Mammary epithelial cell (primary cell): ENCODE measurements at regions not wholly inside any gene's neighbourhood (a gene's known extent, or its start where the extent isn't known, plus 50 kb on each side); places are given as distances from the start of the nearest gene placed in this dataset.

Experiments
- EZH2 ChIP-seq: IDR thresholded peaks from 2 replicates; pipeline ENCODE4 v1.6.1; 2012; ENCODE audit warnings: low read length, inconsistent platforms, borderline replicate concordance
- TF ChIP-seq, protein P1 (sequence below), 2 donors: IDR thresholded peaks in 1 of 2; conservative IDR thresholded peaks in 1 of 2; 2 replicates each; pipeline ENCODE4 v1.5.1; 2011 to 2012; ENCODE audit warnings: inconsistent platforms in 2 of 2, low read length in 2 of 2, mild to moderate bottlenecking in 2 of 2, control low read depth in 1 of 2, low read depth in 1 of 2; ENCODE audit not compliant: insufficient read depth in 1 of 2; ENCODE audit errors: extremely low read depth in 1 of 2

DNA sequence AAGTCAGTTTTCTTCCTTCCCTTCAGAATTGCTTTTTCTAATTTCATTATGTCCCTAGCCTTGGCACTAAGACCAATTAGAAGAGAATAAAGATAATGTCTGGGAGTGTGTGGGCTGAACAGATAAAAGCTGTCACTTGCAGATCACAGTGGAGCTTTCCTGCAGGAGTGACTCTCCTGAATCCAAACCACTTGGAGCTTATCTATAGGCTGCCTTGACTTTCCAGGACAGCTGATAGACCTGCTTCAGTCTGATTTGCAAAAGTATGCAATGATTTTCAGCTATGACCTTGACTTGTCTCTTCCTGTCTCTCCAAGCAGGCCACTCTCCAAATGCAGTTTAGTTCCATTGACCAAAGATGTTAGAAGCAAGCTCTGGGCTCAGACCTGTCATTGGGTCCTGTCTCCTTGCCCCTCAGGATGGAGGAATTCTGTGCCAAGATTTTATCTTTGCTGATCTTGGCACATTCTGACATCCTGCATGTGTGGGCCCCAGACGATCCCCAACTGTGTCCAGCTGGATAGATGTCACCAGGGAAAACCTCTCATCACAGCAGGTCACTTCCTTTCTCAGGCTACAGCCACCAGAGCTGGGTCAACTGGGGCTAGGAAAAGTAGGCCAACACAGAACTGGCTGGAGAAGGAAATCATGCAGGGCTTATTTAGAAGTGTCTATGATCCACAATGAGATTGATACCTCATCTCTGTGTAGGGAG lies 120.9 kb upstream of the ZNF438 start:
- TF ChIP-seq, protein P1, sequence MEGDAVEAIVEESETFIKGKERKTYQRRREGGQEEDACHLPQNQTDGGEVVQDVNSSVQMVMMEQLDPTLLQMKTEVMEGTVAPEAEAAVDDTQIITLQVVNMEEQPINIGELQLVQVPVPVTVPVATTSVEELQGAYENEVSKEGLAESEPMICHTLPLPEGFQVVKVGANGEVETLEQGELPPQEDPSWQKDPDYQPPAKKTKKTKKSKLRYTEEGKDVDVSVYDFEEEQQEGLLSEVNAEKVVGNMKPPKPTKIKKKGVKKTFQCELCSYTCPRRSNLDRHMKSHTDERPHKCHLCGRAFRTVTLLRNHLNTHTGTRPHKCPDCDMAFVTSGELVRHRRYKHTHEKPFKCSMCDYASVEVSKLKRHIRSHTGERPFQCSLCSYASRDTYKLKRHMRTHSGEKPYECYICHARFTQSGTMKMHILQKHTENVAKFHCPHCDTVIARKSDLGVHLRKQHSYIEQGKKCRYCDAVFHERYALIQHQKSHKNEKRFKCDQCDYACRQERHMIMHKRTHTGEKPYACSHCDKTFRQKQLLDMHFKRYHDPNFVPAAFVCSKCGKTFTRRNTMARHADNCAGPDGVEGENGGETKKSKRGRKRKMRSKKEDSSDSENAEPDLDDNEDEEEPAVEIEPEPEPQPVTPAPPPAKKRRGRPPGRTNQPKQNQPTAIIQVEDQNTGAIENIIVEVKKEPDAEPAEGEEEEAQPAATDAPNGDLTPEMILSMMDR (conservative IDR thresholded peaks at IDR 0.05 in 1 of 2, IDR thresholded peaks at IDR 0.05 in 1 of 2; ENCODE audit: extremely low read depth in 1 of 2, insufficient read depth in 1 of 2, low read depth in 1 of 2, low read length in 2 of 2), result no peak
- no peak for TF ChIP-seq EZH2
